Type B pancreatic cell (in vitro differentiated cells): ENCODE measurements at regions not wholly inside any gene's neighbourhood (a gene's known extent, or its start where the extent isn't known, plus 50 kb on each side); places are given as distances from the start of the nearest gene placed in this dataset.
"Not testable (repeated sequence)": the region's sequence is repeated elsewhere in the genome, so short reads cannot be mapped to it uniquely, and the experiment has no call there.

Experiments
- DNase-seq: peaks from one replicate; pipeline ENCODE4 v3.0.0; 2021; ENCODE audit warnings: mixed read lengths; ENCODE audit not compliant: unreplicated experiment; ENCODE audit errors: extremely low spot score
- H3K27ac Mint-ChIP-seq: 2 replicates; pipeline ENCODE4 v1.8.0; 2021; ENCODE audit warnings: mild to moderate bottlenecking, mixed read lengths
- H3K27me3 Mint-ChIP-seq: 2 replicates; pipeline ENCODE4 v1.8.0; 2021; ENCODE audit warnings: mixed read lengths
- H3K36me3 Mint-ChIP-seq: 2 replicates; pipeline ENCODE4 v1.8.0; 2021; ENCODE audit warnings: mixed read lengths
- H3K4me1 Mint-ChIP-seq: one replicate; pipeline ENCODE4 v1.8.0; 2021; ENCODE audit warnings: mixed read lengths; ENCODE audit not compliant: unreplicated experiment
- H3K4me3 Mint-ChIP-seq: 2 replicates; pipeline ENCODE4 v1.8.0; 2021; ENCODE audit warnings: mild to moderate bottlenecking, mixed read lengths
- H3K9me3 Mint-ChIP-seq: 2 replicates; pipeline ENCODE4 v1.8.0; 2021; ENCODE audit warnings: mixed read lengths
- CTCF ChIP-seq: fragments of 200-600 bp; sonication (generic); conservative IDR thresholded peaks from 2 replicates; pipeline ENCODE4 v1.5.0; 2021; ENCODE audit warnings: antibody characterized with exemption, mild to moderate bottlenecking

- no peaks in the 10 kb centered on the region for H3K4me1 Mint-ChIP-seq
- H3K36me3 Mint-ChIP-seq: no peaks in the 10 kb centered on the region
- no peak for TF ChIP-seq CTCF
- peaks cover 5% of the 10 kb centered on the region for H3K9me3 Mint-ChIP-seq
- H3K27me3 Mint-ChIP-seq: no peaks in the 10 kb centered on the region
- no peak overlapping the region for H3K4me3 Mint-ChIP-seq
- no peak overlapping the region for H3K27ac Mint-ChIP-seq
- no peak for DNase-seq
Measured at GRCh38 chr14:88106377-88106776, 101.4 kb downstream of the GPR65 start.

- not testable (repeated sequence) for H3K9me3 Mint-ChIP-seq, H3K36me3 Mint-ChIP-seq, H3K27ac Mint-ChIP-seq, H3K4me1 Mint-ChIP-seq, H3K27me3 Mint-ChIP-seq, DNase-seq, H3K4me3 Mint-ChIP-seq
Measured at GRCh38 chr14:88127669-88128068, 122.7 kb downstream of the GPR65 start.

DNA sequence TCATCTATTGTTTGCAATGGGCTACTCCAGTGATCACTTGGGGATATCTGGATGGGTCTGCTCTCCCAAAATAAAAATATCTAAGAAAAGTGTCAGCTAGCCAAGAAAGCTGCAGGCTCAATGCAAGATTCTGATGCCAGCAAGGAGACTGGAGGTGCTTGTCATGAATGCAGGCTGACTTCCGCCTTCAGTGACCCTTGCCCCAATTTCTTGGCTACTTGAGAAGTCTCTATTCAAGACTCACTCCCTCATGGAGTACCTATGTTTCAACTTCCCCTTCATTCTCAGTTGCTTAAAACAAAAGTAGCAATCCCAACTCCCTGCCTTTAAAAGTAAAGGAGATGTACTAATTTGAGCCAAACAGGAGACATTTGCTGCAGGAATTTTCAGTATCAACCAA is 123.9 kb downstream of the GPR65 start:
- peak overlapping the region; percentile 67 for H3K27ac Mint-ChIP-seq
- no peaks in the 10 kb centered on the region for H3K36me3 Mint-ChIP-seq
- DNase-seq: no peak
- no peak overlapping the region for H3K4me3 Mint-ChIP-seq
- no peaks in the 10 kb centered on the region for H3K4me1 Mint-ChIP-seq
- TF ChIP-seq CTCF: no peak
- H3K27me3 Mint-ChIP-seq: no peaks in the 10 kb centered on the region
- H3K9me3 Mint-ChIP-seq: peaks cover 5% of the 10 kb centered on the region

- Mint-ChIP-seq H3K4me3 (no peak overlapping the region), H3K27ac (peak overlapping the region; percentile 67), H3K27me3 (no peaks in the 10 kb centered on the region), H3K4me1 (no peaks in the 10 kb centered on the region), H3K9me3 (peaks cover 5% of the 10 kb centered on the region), H3K36me3 (no peaks in the 10 kb centered on the region)
- TF ChIP-seq CTCF: no peak
- no peak for DNase-seq
Measured at GRCh38 chr14:88129306-88130056, 124.5 kb downstream of the GPR65 start.

DNA sequence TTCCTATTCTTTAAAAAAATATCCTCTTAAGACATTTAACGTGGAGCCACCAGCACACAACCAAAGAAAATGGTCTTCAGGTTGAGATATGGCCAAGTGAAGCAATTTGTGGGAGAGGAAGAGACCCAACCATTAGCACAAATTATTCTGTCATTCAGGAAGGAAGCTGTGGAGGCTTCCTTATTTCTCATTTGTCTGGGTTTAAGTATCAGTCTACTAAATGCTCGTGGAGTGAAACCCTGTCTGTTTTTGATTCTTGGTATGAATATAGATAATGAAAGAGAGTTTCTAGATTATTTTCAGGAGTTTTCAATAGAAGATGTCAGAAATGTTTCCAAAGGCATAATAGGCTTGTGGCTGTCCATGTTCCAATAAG is 125.1 kb downstream of the GPR65 start:
- H3K9me3 Mint-ChIP-seq: peaks cover 5% of the 10 kb centered on the region
- no peaks in the 10 kb centered on the region for H3K27me3 Mint-ChIP-seq
- H3K4me3 Mint-ChIP-seq: no peak overlapping the region
- no peaks in the 10 kb centered on the region for H3K4me1 Mint-ChIP-seq
- peak overlapping the region; percentile 67 for H3K27ac Mint-ChIP-seq
- H3K36me3 Mint-ChIP-seq: no peaks in the 10 kb centered on the region
- DNase-seq: no peak
- no peak for TF ChIP-seq CTCF
